Activated CD4-positive, alpha-beta T cell treated with anti-CD3 and anti-CD28 coated beads, Interleukin-2, amount 10 ng/mL, durations not matched to agents 7 days and 5 days (primary cell): ENCODE measurements at regions not wholly inside any gene's neighbourhood (a gene's known extent, or its start where the extent isn't known, plus 50 kb on each side); places are given as distances from the start of the nearest gene placed in this dataset.

Experiments used
- CTCF ChIA-PET: fragments of 350-600 bp; sonication (Branson Sonifier 250); formaldehyde crosslinking; loops from one replicate; lab custom pipeline; 2021; ENCODE audit warnings: antibody characterized with exemption; lab: Charles Lee
- POLR2A ChIA-PET: fragments of 350-600 bp; sonication (Branson Sonifier 250); formaldehyde crosslinking; loops from one replicate; lab custom pipeline; 2021; ENCODE audit warnings: antibody characterized with exemption; lab: Charles Lee
- DNase-seq: peaks from one replicate; pipeline ENCODE4 v3.0.0-alpha.2; 2020
- H3K27ac Mint-ChIP-seq: one replicate; pipeline ENCODE4 v1.8.0; 2021; ENCODE audit warnings: mild to moderate bottlenecking, moderate library complexity, mixed read lengths
- H3K27me3 Mint-ChIP-seq: one replicate; pipeline ENCODE4 v1.8.0; 2021; ENCODE audit warnings: mixed read lengths
- H3K36me3 Mint-ChIP-seq: one replicate; pipeline ENCODE4 v1.8.0; 2021; ENCODE audit warnings: low read depth, mixed read lengths
- H3K4me1 Mint-ChIP-seq: one replicate; pipeline ENCODE4 v1.8.0; 2021; ENCODE audit warnings: mixed read lengths
- H3K4me3 Mint-ChIP-seq: one replicate; pipeline ENCODE4 v1.8.0; 2021; ENCODE audit warnings: mild to moderate bottlenecking, moderate library complexity, mixed read lengths
- H3K9me3 Mint-ChIP-seq: one replicate; pipeline ENCODE4 v1.8.0; 2021; ENCODE audit warnings: mixed read lengths

GRCh38 chr12:85549640-85550039 is 269.6 kb downstream of the ALX1 start:
- no peak overlapping the region for H3K27ac Mint-ChIP-seq
- POLR2A ChIA-PET = no interaction called here
- no peaks in the 10 kb centered on the region for H3K9me3 Mint-ChIP-seq
- H3K4me3 Mint-ChIP-seq = no peak overlapping the region
- no peaks in the 10 kb centered on the region for H3K27me3 Mint-ChIP-seq
- H3K36me3 Mint-ChIP-seq = no peaks in the 10 kb centered on the region
- no peak for DNase-seq
- CTCF ChIA-PET = no interaction called here
- H3K4me1 Mint-ChIP-seq = no peaks in the 10 kb centered on the region

- ChIA-PET CTCF (no interaction called here), POLR2A (no interaction called here)
- Mint-ChIP-seq H3K27ac (no peak overlapping the region), H3K4me1 (no peaks in the 10 kb centered on the region), H3K27me3 (no peaks in the 10 kb centered on the region), H3K4me3 (no peak overlapping the region), H3K9me3 (no peaks in the 10 kb centered on the region), H3K36me3 (no peaks in the 10 kb centered on the region)
- no peak for DNase-seq
Observed at GRCh38 chr12:85550924-85551323, 270.9 kb downstream of the ALX1 start.

DNA sequence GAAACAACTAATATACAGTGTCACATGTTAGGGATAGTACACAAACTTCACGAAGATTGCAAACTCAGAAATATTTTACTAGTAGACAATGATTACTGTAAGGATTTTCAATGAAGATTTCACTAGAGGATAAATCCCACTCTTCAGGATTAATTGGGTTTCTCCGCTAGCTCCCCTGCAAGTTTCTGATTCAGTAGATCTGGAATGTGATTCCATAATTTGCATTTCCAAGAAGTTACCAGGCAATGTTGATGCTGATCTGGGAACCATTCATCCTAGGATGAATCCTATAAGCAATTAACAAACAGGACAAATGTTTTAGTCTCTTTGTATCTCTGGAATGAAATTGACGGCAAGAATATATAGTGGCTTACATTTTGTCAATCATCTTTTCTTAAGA is 272.4 kb downstream of the ALX1 start:
- DNase-seq = no peak
- H3K36me3 Mint-ChIP-seq = no peaks in the 10 kb centered on the region
- CTCF ChIA-PET = no interaction called here

GRCh38 chr12:85557850-85558249 is 277.8 kb downstream of the ALX1 start:
- CTCF ChIA-PET = no interaction called here

More for the DNA sequence above, 272.4 kb downstream of the ALX1 start:
- H3K9me3 Mint-ChIP-seq = no peaks in the 10 kb centered on the region
- no peaks in the 10 kb centered on the region for H3K4me1 Mint-ChIP-seq
- no peak overlapping the region for H3K27ac Mint-ChIP-seq
- H3K4me3 Mint-ChIP-seq = no peak overlapping the region
- POLR2A ChIA-PET = no interaction called here
- no peaks in the 10 kb centered on the region for H3K27me3 Mint-ChIP-seq

GRCh38 chr12:85558684-85559083 is 277.5 kb downstream of the RASSF9 start:
- Mint-ChIP-seq H3K27ac (no peak overlapping the region), H3K4me1 (no peaks in the 10 kb centered on the region), H3K4me3 (no peak overlapping the region), H3K36me3 (no peaks in the 10 kb centered on the region), H3K9me3 (no peaks in the 10 kb centered on the region), H3K27me3 (no peaks in the 10 kb centered on the region)
- ChIA-PET POLR2A (no interaction called here), CTCF (no interaction called here)
- no peak for DNase-seq

More at GRCh38 chr12:85557850-85558249, 277.8 kb downstream of the ALX1 start:
- H3K4me1 Mint-ChIP-seq = no peaks in the 10 kb centered on the region
- POLR2A ChIA-PET = no interaction called here
- H3K9me3 Mint-ChIP-seq = no peaks in the 10 kb centered on the region
- no peaks in the 10 kb centered on the region for H3K27me3 Mint-ChIP-seq
- no peak for DNase-seq
- H3K36me3 Mint-ChIP-seq = no peaks in the 10 kb centered on the region
- H3K4me3 Mint-ChIP-seq = no peak overlapping the region
- no peak overlapping the region for H3K27ac Mint-ChIP-seq

DNA sequence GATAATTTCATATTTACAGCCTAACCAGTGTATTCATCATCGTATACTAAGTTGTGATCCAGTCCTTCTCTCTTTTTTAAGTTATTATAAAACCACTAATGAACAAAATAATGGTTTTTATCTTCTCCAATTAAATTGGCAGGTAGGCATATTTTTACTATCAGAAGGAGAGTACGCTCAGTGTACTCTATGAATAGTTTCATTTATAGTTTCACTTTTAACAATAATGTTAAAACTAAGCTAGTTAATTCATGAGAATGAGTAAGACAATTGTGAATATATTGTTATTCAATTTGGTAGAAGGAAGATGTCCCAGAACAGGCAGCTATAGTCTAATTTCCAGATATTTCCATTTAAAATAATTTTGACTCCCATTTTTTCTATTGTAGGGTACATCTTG is 277.1 kb downstream of the RASSF9 start:
- Mint-ChIP-seq H3K4me1 (no peaks in the 10 kb centered on the region), H3K9me3 (no peaks in the 10 kb centered on the region), H3K27ac (no peak overlapping the region), H3K27me3 (no peaks in the 10 kb centered on the region), H3K36me3 (no peaks in the 10 kb centered on the region), H3K4me3 (no peak overlapping the region)
- DNase-seq = no peak
- ChIA-PET POLR2A (no interaction called here), CTCF (no interaction called here)

GRCh38 chr12:85559536-85559935 is 276.7 kb downstream of the RASSF9 start:
- Mint-ChIP-seq H3K4me3 (no peak overlapping the region), H3K27me3 (no peaks in the 10 kb centered on the region), H3K36me3 (no peaks in the 10 kb centered on the region), H3K27ac (no peak overlapping the region), H3K9me3 (no peaks in the 10 kb centered on the region), H3K4me1 (no peaks in the 10 kb centered on the region)
- CTCF ChIA-PET = no interaction called here
- no peak for DNase-seq
- POLR2A ChIA-PET = no interaction called here

DNA sequence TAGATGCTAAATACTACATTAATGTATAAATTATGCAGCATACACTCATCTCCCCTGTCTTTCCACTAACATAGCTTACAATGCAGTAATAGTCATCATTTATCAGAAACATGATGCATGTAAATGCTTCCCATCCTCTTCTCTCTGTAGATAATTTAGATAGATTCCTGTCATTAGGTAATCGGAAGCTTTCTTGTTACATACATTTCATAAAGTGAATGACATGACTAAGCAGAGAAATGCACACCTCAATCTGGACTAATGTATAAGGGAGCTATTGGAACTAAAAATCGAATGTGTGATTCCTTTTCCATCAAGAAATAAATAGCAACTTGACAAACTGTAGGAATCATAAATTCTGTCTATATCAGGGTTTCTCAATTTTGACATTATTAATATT is 273.4 kb downstream of the RASSF9 start:
- ChIA-PET POLR2A (no interaction called here), CTCF (interaction anchor here (0.5 kb wide), 1 partner anchor 301 kb away, joined by 3 read pairs; no protein-coding TSS in a partner anchor)
- Mint-ChIP-seq H3K27me3 (no peaks in the 10 kb centered on the region), H3K27ac (no peak overlapping the region), H3K9me3 (no peaks in the 10 kb centered on the region), H3K4me1 (no peaks in the 10 kb centered on the region), H3K36me3 (no peaks in the 10 kb centered on the region), H3K4me3 (no peak overlapping the region)
- no peak for DNase-seq

GRCh38 chr12:85564786-85565185 is 271.4 kb downstream of the RASSF9 start:
- Mint-ChIP-seq H3K36me3 (no peaks in the 10 kb centered on the region), H3K4me3 (no peak overlapping the region), H3K27ac (no peak overlapping the region), H3K9me3 (no peaks in the 10 kb centered on the region), H3K4me1 (no peaks in the 10 kb centered on the region), H3K27me3 (no peaks in the 10 kb centered on the region)
- CTCF ChIA-PET = no interaction called here
- DNase-seq = no peak
- POLR2A ChIA-PET = no interaction called here

- H3K36me3 Mint-ChIP-seq = no peaks in the 10 kb centered on the region
- CTCF ChIA-PET = no interaction called here
- H3K27ac Mint-ChIP-seq = no peak overlapping the region
- POLR2A ChIA-PET = no interaction called here
- H3K27me3 Mint-ChIP-seq = no peaks in the 10 kb centered on the region
- no peak overlapping the region for H3K4me3 Mint-ChIP-seq
- no peak for DNase-seq
- H3K4me1 Mint-ChIP-seq = no peaks in the 10 kb centered on the region
- no peaks in the 10 kb centered on the region for H3K9me3 Mint-ChIP-seq
Observed at GRCh38 chr12:85568395-85569103, 267.7 kb downstream of the RASSF9 start.

DNA sequence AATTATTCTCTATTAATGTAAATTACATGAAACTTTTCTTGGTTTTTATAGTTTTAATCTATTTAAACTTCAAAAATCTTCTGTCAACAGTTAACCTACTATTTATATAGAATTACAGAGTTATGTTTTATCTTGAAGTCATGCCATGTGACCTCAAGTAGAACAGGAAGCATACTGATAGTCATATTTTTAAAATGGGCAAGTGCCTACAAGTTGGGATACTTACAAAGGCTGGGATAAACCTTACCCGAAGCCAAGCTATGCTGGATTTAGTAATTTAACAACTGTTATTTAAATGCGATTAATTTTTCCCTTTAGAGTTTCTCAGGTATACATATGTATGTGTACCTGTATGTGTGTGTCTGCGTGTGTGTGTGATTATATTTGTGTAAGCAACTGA is 266.9 kb downstream of the RASSF9 start:
- H3K27me3 Mint-ChIP-seq = no peaks in the 10 kb centered on the region
- no peak overlapping the region for H3K4me3 Mint-ChIP-seq
- DNase-seq = no peak
- POLR2A ChIA-PET = no interaction called here
- CTCF ChIA-PET = no interaction called here
- H3K9me3 Mint-ChIP-seq = no peaks in the 10 kb centered on the region
- no peak overlapping the region for H3K27ac Mint-ChIP-seq
- H3K4me1 Mint-ChIP-seq = no peaks in the 10 kb centered on the region
- H3K36me3 Mint-ChIP-seq = no peaks in the 10 kb centered on the region

DNA sequence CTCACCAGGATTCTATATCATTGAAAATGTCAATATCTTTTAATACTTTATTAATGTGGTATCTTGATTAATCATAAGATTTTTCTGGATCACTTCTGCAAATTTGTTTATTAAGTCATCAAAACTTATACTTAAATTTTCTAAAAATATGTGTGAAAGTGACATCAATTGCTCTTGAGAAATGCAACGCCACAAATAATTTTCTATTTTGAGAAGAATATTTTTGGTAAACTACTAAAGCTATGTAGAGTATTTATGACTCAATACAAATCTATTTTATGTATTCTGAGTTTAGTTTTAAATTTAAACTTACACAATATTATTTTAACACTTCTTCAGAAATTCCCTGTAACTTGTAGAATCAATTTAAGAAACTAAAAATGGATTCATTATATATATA is 263.3 kb downstream of the RASSF9 start:
- CTCF ChIA-PET = no interaction called here
- Mint-ChIP-seq H3K36me3 (no peaks in the 10 kb centered on the region), H3K9me3 (no peaks in the 10 kb centered on the region), H3K4me3 (no peak overlapping the region), H3K27me3 (no peaks in the 10 kb centered on the region), H3K4me1 (no peaks in the 10 kb centered on the region), H3K27ac (no peak overlapping the region)
- POLR2A ChIA-PET = no interaction called here
- DNase-seq = no peak

DNA sequence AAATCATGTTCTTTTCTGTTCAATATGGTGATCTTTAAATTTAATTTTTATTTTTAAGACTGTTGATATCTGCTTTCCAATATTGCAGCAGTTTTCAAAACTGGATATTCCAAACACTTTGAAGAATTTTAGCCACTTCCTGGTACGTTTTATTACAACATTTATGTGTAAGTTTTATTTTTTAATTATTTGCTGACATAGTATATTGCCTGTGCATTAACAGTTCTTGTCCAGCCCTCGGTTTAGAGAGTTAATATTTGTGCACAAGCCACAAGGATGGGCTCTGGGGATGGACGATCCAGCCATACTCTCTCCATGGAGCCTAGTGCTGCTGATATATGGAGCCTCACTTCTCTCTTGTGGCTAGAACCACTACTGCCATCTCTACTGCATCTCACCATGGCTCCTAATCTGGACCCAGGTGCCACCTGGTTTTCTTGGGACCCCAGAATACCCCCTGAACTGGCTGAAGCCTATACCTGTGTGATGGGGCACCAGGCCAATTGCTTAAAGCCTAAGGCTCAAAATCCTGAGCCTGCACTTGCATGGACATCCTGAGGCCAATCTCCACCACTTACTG is 262.5 kb downstream of the RASSF9 start:
- H3K27ac Mint-ChIP-seq = no peak overlapping the region

DNA sequence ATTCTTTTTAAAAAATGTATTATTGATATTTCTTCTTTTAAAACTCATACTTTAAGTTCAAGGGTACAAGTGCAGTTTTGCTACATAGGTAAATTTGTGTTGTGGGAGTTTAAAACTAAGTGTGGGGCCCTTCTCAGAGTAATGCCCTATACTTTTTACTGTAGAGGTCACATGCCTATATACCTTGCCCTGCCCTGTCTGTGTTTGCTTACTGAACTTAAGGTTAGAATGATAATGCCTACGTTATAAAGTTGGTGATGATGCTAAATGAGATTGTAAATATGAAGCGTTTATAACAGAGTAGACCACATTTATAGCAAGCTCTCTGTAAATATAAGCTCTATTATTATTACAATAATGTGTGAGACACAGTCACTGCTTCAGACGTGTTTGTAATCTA is 261.9 kb downstream of the RASSF9 start:
- CTCF ChIA-PET = no interaction called here
- H3K27ac Mint-ChIP-seq = no peak overlapping the region
- no peaks in the 10 kb centered on the region for H3K27me3 Mint-ChIP-seq
- H3K36me3 Mint-ChIP-seq = no peaks in the 10 kb centered on the region
- no peaks in the 10 kb centered on the region for H3K4me1 Mint-ChIP-seq
- H3K4me3 Mint-ChIP-seq = no peak overlapping the region
- DNase-seq = no peak
- POLR2A ChIA-PET = no interaction called here
- H3K9me3 Mint-ChIP-seq = no peaks in the 10 kb centered on the region

More for the DNA sequence above, 262.5 kb downstream of the RASSF9 start:
- no peaks in the 10 kb centered on the region for H3K9me3 Mint-ChIP-seq
- DNase-seq = no peak
- CTCF ChIA-PET = no interaction called here
- no peaks in the 10 kb centered on the region for H3K4me1 Mint-ChIP-seq
- no peak overlapping the region for H3K4me3 Mint-ChIP-seq
- no peaks in the 10 kb centered on the region for H3K36me3 Mint-ChIP-seq
- no peaks in the 10 kb centered on the region for H3K27me3 Mint-ChIP-seq
- POLR2A ChIA-PET = no interaction called here
